IPS-18a (cell line): ENCODE measurements at regions not wholly inside any gene's neighbourhood (a gene's known extent, or its start where the extent isn't known, plus 50 kb on each side); places are given as distances from the start of the nearest gene placed in this dataset.

ENCODE experiments used
- H3K27ac ChIP-seq: one replicate; pipeline ENCODE4 v1.5.1; 2013; ENCODE audit warnings: low read length
- H3K27me3 ChIP-seq: one replicate; pipeline ENCODE4 v1.6.1; 2013; ENCODE audit warnings: mild to moderate bottlenecking, low read length; ENCODE audit not compliant: control insufficient read depth, insufficient read depth
- H3K36me3 ChIP-seq: one replicate; pipeline ENCODE4 v1.6.1; 2013; ENCODE audit warnings: low read depth, low read length; ENCODE audit not compliant: control insufficient read depth
- H3K4me1 ChIP-seq: one replicate; pipeline ENCODE4 v1.6.1; 2013; ENCODE audit warnings: low read depth, low read length; ENCODE audit not compliant: control insufficient read depth
- H3K4me3 ChIP-seq: one replicate; pipeline ENCODE4 v1.5.1; 2013; ENCODE audit warnings: low read length
- H3K9ac ChIP-seq: one replicate; pipeline ENCODE4 v1.6.1; 2013; ENCODE audit warnings: mild to moderate bottlenecking, low read length, moderate library complexity
- H3K9me3 ChIP-seq: one replicate; pipeline ENCODE4 v1.6.1; 2013; ENCODE audit warnings: low read depth, low read length; ENCODE audit not compliant: control insufficient read depth

DNA sequence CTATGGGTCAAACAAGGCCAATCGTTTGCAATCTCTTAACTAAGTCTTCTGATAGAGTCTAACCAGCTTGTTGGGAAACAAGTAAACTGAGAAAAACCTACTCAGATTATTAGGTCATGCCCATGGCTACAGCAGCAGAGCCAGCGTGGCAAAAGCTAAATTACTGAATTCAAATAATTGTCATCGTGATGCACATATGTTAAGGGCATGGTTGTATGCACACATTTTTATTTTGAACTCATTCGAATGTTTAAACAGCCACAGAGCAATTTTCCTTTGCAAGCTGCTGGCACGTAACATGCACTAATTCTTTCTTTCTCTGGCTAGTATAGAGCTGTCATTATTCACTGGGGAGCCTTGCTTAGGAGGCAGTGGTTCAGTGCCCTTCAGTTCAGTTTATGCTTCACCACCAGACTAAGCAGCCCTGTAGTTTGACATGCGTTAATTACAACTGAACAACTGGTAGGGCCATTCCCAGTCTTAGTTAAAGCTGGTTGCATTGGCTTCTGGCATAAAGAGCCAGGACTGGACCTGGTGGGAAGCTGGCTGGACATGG, 396.4 kb downstream of the METTL15 start:
- H3K27ac ChIP-seq, result no peak overlapping the region

DNA sequence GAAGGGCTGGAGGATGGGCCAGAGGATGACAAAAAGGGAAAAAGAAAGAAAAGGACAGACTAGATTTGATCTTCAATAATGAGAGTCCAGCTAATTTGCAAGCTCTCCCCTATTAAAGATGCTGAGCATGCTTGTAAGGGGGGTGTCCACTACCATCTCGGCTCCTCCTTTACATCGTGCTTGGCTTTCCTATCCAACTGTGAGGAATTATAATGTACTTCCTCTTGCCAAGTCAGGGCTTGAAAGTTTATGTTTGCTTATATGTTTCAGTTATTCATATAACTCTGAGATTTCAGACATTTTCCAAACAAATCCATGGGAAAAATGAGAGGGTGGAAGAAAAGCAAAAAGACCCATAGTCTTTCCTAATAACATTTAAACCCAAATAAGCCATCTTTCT, 387.1 kb downstream of the METTL15 start:
- Histone ChIP-seq H3K9me3 (no peaks in the 10 kb centered on the region), H3K4me3 (no peak overlapping the region), H3K36me3 (no peaks in the 10 kb centered on the region), H3K4me1 (no peaks in the 10 kb centered on the region), H3K9ac (no peak overlapping the region), H3K27ac (no peak overlapping the region), H3K27me3 (no peaks in the 10 kb centered on the region)

More for the DNA sequence above, 396.4 kb downstream of the METTL15 start:
- no peak overlapping the region for H3K4me3 ChIP-seq
- no peaks in the 10 kb centered on the region for H3K36me3 ChIP-seq
- no peaks in the 10 kb centered on the region for H3K4me1 ChIP-seq
- no peaks in the 10 kb centered on the region for H3K9me3 ChIP-seq
- H3K27me3 ChIP-seq, result no peaks in the 10 kb centered on the region
- H3K9ac ChIP-seq, result no peak overlapping the region

GRCh38 chr11:28491431-28491830, 383.2 kb downstream of the METTL15 start:
- no peaks in the 10 kb centered on the region for H3K36me3 ChIP-seq
- no peak overlapping the region for H3K27ac ChIP-seq

GRCh38 chr11:28490773-28491382, 382.7 kb downstream of the METTL15 start:
- no peak overlapping the region for H3K9ac ChIP-seq
- H3K9me3 ChIP-seq, result no peaks in the 10 kb centered on the region
- no peak overlapping the region for H3K4me3 ChIP-seq

More at GRCh38 chr11:28491431-28491830, 383.2 kb downstream of the METTL15 start:
- no peaks in the 10 kb centered on the region for H3K4me1 ChIP-seq
- H3K27me3 ChIP-seq, result no peaks in the 10 kb centered on the region
- H3K4me3 ChIP-seq, result no peak overlapping the region
- no peak overlapping the region for H3K9ac ChIP-seq
- no peaks in the 10 kb centered on the region for H3K9me3 ChIP-seq

DNA sequence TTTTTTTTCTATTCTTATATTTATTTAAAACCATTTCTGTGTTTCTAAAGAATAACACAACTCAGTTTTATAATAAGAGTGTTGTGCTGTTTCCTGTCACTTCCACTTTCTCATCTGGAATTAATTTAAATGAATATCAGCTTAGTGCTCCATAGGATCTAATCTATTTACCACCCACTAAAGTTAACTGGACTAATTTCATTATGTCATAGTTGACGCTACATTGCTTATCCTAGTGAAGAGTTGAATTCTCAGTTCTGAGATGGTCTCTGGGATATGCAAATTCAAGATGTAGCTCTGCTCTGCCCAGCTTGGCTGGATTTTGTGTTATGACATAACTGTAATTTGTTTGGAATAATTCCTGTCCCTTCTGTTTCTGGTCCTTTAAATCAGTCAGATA, 380.1 kb downstream of the METTL15 start:
- no peaks in the 10 kb centered on the region for H3K4me1 ChIP-seq
- no peaks in the 10 kb centered on the region for H3K36me3 ChIP-seq
- H3K9ac ChIP-seq, result no peak overlapping the region
- no peaks in the 10 kb centered on the region for H3K27me3 ChIP-seq
- H3K9me3 ChIP-seq, result no peaks in the 10 kb centered on the region
- H3K4me3 ChIP-seq, result no peak overlapping the region
- H3K27ac ChIP-seq, result no peak overlapping the region

More at GRCh38 chr11:28490773-28491382, 382.7 kb downstream of the METTL15 start:
- Histone ChIP-seq H3K4me1 (no peaks in the 10 kb centered on the region), H3K27ac (no peak overlapping the region), H3K27me3 (no peaks in the 10 kb centered on the region), H3K36me3 (no peaks in the 10 kb centered on the region)

GRCh38 chr11:28483072-28483867, 375.1 kb downstream of the METTL15 start:
- H3K27ac ChIP-seq, result no peak overlapping the region
- no peaks in the 10 kb centered on the region for H3K36me3 ChIP-seq

GRCh38 chr11:28482666-28483065, 374.5 kb downstream of the METTL15 start:
- Histone ChIP-seq H3K4me3 (no peak overlapping the region), H3K4me1 (no peaks in the 10 kb centered on the region), H3K9me3 (no peaks in the 10 kb centered on the region), H3K27me3 (no peaks in the 10 kb centered on the region), H3K9ac (no peak overlapping the region), H3K36me3 (no peaks in the 10 kb centered on the region), H3K27ac (no peak overlapping the region)

More at GRCh38 chr11:28483072-28483867, 375.1 kb downstream of the METTL15 start:
- no peak overlapping the region for H3K9ac ChIP-seq
- H3K4me3 ChIP-seq, result no peak overlapping the region
- no peaks in the 10 kb centered on the region for H3K27me3 ChIP-seq
- no peaks in the 10 kb centered on the region for H3K9me3 ChIP-seq
- H3K4me1 ChIP-seq, result no peaks in the 10 kb centered on the region

DNA sequence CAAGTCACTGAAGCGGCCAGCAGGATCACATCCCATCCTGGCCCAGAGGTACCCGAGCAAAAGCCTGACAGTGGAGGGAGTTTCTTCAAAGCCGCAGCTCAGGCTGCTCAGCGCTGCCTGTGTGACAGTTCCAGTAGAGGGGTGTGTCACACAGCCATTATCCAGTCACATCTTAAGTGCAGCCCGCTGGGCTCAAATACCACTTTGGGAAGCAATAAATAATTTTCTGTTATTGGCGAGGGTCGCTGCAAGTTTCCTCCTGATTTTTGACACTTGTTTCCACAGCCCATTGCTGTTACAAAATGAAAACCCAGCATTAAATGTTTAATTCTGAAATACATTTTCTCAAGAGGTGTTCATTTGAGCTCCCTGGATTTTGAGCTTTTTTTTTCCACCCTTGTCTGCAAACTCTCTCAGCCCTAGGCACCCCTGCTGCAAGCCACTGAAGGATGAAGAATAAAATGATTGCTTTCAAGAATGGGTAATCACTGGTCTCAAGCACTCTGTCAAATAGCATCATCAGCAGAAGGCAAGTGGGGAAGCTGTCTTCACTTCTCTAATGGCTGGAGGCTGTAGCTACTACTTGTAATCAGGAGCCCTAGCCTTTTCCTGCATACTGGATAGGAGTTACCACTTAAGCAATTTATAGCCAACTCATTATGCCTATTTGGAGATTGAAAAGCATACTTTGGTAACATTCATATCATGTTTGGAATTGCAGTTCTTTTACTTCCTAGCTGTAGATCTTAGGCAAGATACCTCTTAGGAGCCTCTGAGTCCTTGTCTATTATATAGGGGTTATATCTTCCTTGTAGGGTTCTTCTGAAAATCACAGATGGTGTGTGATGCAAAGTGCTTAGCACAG, 373.7 kb downstream of the METTL15 start:
- H3K4me3 ChIP-seq, result no peak overlapping the region
- no peaks in the 10 kb centered on the region for H3K4me1 ChIP-seq
- no peaks in the 10 kb centered on the region for H3K27me3 ChIP-seq
- H3K27ac ChIP-seq, result no peak overlapping the region
- no peaks in the 10 kb centered on the region for H3K9me3 ChIP-seq
- H3K9ac ChIP-seq, result no peak overlapping the region
- no peaks in the 10 kb centered on the region for H3K36me3 ChIP-seq

DNA sequence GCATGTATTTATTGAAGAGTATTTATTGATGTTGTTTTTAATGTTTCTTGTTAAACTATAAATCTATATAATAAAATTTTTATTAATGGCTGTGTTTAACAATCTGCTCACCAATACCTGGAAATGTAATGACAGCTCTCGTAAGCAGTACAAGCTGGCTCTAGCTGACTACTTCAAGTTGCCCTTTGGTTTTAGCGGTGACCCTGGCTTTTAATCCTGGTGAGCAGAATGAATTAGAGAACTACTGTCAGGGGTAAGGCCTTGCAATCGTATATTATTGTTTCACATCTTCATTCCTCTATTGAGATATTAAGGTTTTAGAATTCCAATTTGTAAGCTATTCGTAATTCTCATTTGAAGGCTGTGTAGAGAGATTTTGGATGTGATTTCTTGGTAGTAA, 372.2 kb downstream of the METTL15 start:
- no peaks in the 10 kb centered on the region for H3K27me3 ChIP-seq
- no peaks in the 10 kb centered on the region for H3K9me3 ChIP-seq
- H3K4me1 ChIP-seq, result no peaks in the 10 kb centered on the region
- no peaks in the 10 kb centered on the region for H3K36me3 ChIP-seq
- H3K4me3 ChIP-seq, result no peak overlapping the region
- H3K27ac ChIP-seq, result no peak overlapping the region
- no peak overlapping the region for H3K9ac ChIP-seq

DNA sequence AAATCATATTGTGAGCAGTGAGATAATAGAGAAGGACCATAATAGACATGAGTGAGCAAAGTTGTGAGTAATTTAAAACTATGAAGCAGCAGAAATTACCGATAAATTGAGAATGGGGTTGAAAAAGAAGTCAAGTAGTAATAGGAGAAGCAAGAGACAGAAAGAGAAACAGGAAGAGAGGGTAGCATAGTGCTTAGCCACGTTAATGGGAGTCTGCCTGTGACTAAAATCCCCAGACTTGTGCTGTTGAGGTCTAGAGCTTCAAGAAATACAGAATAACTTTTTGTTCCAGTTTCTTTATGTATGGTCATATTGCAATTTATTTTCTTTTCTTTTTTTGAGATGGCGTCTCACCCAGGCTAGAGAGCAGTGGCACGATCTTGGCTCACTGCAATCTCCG, 368.7 kb downstream of the METTL15 start:
- Histone ChIP-seq H3K9ac (no peak overlapping the region), H3K27ac (no peak overlapping the region), H3K27me3 (no peaks in the 10 kb centered on the region), H3K4me1 (peaks cover 6% of the 10 kb centered on the region), H3K9me3 (no peaks in the 10 kb centered on the region), H3K36me3 (no peaks in the 10 kb centered on the region), H3K4me3 (no peak overlapping the region)

DNA sequence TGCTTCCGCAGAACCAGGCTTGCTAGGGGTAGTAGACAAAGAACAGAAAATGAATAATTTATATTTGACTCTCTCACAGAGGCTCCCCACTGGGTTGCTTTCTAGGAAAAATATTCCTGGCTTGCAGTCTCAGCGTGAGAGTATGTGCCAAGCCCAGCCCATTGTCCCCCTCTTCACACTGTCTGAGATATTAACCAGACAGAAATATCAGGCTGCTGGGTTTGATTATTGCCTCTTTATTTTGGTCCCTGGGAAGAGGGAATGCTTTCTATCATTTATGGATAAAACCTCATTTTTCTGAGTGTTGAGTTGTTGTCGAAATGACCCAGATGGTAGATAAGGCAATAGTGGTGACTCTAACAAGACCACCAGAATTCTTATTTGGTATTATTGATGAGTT, 367.9 kb downstream of the METTL15 start:
- H3K9me3 ChIP-seq, result no peaks in the 10 kb centered on the region
- H3K4me1 ChIP-seq, result peaks cover 6% of the 10 kb centered on the region
- no peaks in the 10 kb centered on the region for H3K36me3 ChIP-seq
- H3K4me3 ChIP-seq, result no peak overlapping the region
- H3K27ac ChIP-seq, result no peak overlapping the region
- H3K9ac ChIP-seq, result no peak overlapping the region
- no peaks in the 10 kb centered on the region for H3K27me3 ChIP-seq
